ENCODE measurements at regions not wholly inside any gene's neighbourhood (a gene's known extent, or its start where the extent isn't known, plus 50 kb on each side); places are given as distances from the start of the nearest gene placed in this dataset.

DNA sequence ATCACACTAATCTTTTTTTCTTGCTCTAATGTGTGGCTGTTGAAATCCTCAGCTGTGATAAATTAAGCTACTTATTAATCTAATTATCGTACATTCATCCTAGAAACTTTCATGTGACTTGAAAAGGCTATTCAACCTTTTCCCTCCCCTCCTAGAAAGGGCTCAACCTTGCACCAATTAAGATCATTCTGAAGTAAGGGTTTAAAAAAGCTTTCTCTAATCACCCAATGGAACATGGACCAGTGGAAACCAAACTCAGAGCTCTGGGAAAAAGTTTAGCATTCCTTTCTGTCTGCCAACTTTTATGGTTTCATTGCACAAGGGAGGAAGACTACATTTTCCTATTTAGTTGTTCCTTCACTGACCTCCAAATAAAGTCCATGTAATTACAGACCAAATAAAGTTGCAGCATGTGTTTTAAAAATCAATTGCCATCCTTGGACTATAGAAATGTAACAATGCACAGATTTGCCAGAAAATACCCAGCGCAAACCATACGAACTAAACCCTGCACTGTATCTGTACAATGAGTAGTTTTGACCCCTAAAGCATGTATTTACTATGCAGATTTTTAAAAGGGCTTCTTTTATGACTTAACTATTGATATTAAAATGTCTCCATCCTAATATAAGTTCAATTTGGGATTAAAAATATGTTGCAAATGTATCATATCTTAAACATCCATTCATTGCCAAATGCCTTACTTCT, 142.6 kb upstream of the OTX2 start (continued):
- TF ChIP-seq ZNF646 (CRISPR knock-in tag; IDR thresholded peaks at IDR 0.05) (no peak), CHD4 (IDR thresholded peaks at IDR 0.05; ENCODE audit: borderline replicate concordance, low read length) (no peak), ZNF704 (CRISPR knock-in tag; IDR thresholded peaks at IDR 0.05; ENCODE audit: borderline replicate concordance) (no peak), DR1 (CRISPR knock-in tag; IDR thresholded peaks at IDR 0.05) (no peak), ZNF512 (CRISPR knock-in tag; IDR thresholded peaks at IDR 0.05) (no peak), DBP (CRISPR knock-in tag; IDR thresholded peaks at IDR 0.05; ENCODE audit: not compliant biosample characterization) (no peak), HMGA1 (CRISPR knock-in tag; conservative IDR thresholded peaks at IDR 0.05) (no peak), ASH2L (IDR thresholded peaks at IDR 0.05; ENCODE audit: insufficient read length, low read depth, low read length) (no peak), ZNF670 (CRISPR knock-in tag; IDR thresholded peaks at IDR 0.05; ENCODE audit: borderline replicate concordance) (no peak), ZNF121 (CRISPR knock-in tag; IDR thresholded peaks at IDR 0.05) (no peak), NR2F6 (IDR thresholded peaks at IDR 0.05) (no peak), NR2F6 (CRISPR knock-in tag; IDR thresholded peaks at IDR 0.05) (no peak), ZNF576 (CRISPR knock-in tag; IDR thresholded peaks at IDR 0.05) (no peak)

Measured in HepG2 (cell line).